OCI-LY1 (cell line): ENCODE measurements at regions not wholly inside any gene's neighbourhood (a gene's known extent, or its start where the extent isn't known, plus 50 kb on each side); places are given as distances from the start of the nearest gene placed in this dataset.

Experiments used
- CTCF ChIP-seq: fragments of 200-600 bp; sonication (generic), shearing (Covaris generic); IDR thresholded peaks from 2 replicates; pipeline ENCODE4 v1.5.1; 2017; ENCODE audit warnings: mild to moderate bottlenecking, antibody characterized with exemption, low read length, moderate library complexity, mixed read lengths
- EZH2 ChIP-seq: fragments of 200-600 bp; sonication (generic), shearing (Covaris generic); IDR thresholded peaks from 2 replicates; pipeline ENCODE4 v1.8.0; 2017; ENCODE audit warnings: borderline replicate concordance, mixed run types, mild to moderate bottlenecking, antibody characterized with exemption, low read length, moderate library complexity, mixed read lengths

GRCh38 chr2:240362216-240362755, 73.2 kb upstream of the GPC1 start:
- no peak for TF ChIP-seq CTCF
- no peak for TF ChIP-seq EZH2
